Neuronal stem cell (in vitro differentiated cells): ENCODE measurements at regions not wholly inside any gene's neighbourhood (a gene's known extent, or its start where the extent isn't known, plus 50 kb on each side); places are given as distances from the start of the nearest gene placed in this dataset.
"Not testable (repeated sequence)": the region's sequence is repeated elsewhere in the genome, so short reads cannot be mapped to it uniquely, and the experiment has no call there.

Experiments used
- DNase-seq: peaks from one replicate; pipeline ENCODE4 v3.0.0-alpha.2; 2013; ENCODE audit warnings: low spot score
- H2AFZ ChIP-seq: one replicate; pipeline ENCODE4 v1.6.1; 2013; ENCODE audit warnings: mild to moderate bottlenecking, low read length, inconsistent platforms
- H2AK5ac ChIP-seq: 2 replicates; pipeline ENCODE4 v1.6.1; 2013; ENCODE audit warnings: low read depth, mild to moderate bottlenecking, inconsistent platforms, low read length, moderate library complexity, mixed read lengths
- H2BK120ac ChIP-seq: 2 replicates; pipeline ENCODE4 v1.6.1; 2013; ENCODE audit warnings: low read depth, mild to moderate bottlenecking, inconsistent platforms, low read length, moderate library complexity, mixed read lengths
- H2BK12ac ChIP-seq: one replicate; pipeline ENCODE4 v1.6.1; 2013; ENCODE audit warnings: low read length, inconsistent platforms
- H2BK15ac ChIP-seq: 2 replicates; pipeline ENCODE4 v1.6.1; 2013; ENCODE audit warnings: mild to moderate bottlenecking, low read length, inconsistent platforms, mixed read lengths
- H2BK5ac ChIP-seq: one replicate; pipeline ENCODE4 v1.6.1; 2013; ENCODE audit warnings: inconsistent platforms, mild to moderate bottlenecking, low read length, moderate library complexity
- H3K14ac ChIP-seq: one replicate; pipeline ENCODE4 v1.6.1; 2013; ENCODE audit warnings: low read length, inconsistent platforms
- H3K18ac ChIP-seq: 2 replicates; pipeline ENCODE4 v1.6.1; 2013; ENCODE audit warnings: low read length, inconsistent platforms
- H3K23ac ChIP-seq: 2 replicates; pipeline ENCODE4 v1.6.1; 2013; ENCODE audit warnings: low read depth, mild to moderate bottlenecking, mixed read lengths, low read length, inconsistent platforms; ENCODE audit not compliant: poor library complexity
- H3K27ac ChIP-seq: replicated peaks from 3 replicates; pipeline ENCODE4 v1.5.1; 2013; ENCODE audit warnings: low read length, inconsistent platforms
- H3K27me3 ChIP-seq, 3 experiments: 2 replicates each; pipeline ENCODE4 v1.6.1; 2013; ENCODE audit warnings: low read length in 3 of 3, mild to moderate bottlenecking in 2 of 3, inconsistent platforms in 1 of 3, low read depth in 1 of 3, mixed read lengths in 1 of 3, moderate library complexity in 1 of 3; ENCODE audit not compliant: control insufficient read depth in 3 of 3, insufficient read depth in 3 of 3
- H3K36me3 ChIP-seq, 2 donors: replicated peaks in 1 of 2; 2 replicates each; pipeline ENCODE4 v1.6.1; 2013; ENCODE audit warnings: low read length in 2 of 2; ENCODE audit not compliant: control insufficient read depth in 2 of 2, insufficient read depth in 2 of 2
- H3K4ac ChIP-seq: 2 replicates; pipeline ENCODE4 v1.6.1; 2013; ENCODE audit warnings: inconsistent platforms, mild to moderate bottlenecking, low read length, moderate library complexity
- H3K4me1 ChIP-seq, 2 donors: 1 replicate in 1 of 2; 2 replicates in 1 of 2; pipeline ENCODE4 v1.6.1; 2013; ENCODE audit warnings: low read length in 2 of 2, low read depth in 1 of 2; ENCODE audit not compliant: control insufficient read depth in 2 of 2, insufficient read depth in 1 of 2
- H3K4me2 ChIP-seq: one replicate; pipeline ENCODE4 v1.6.1; 2013; ENCODE audit warnings: mild to moderate bottlenecking, low read length, inconsistent platforms; ENCODE audit not compliant: insufficient read depth, poor library complexity, severe bottlenecking
- H3K4me3 ChIP-seq, 2 donors: 2 replicates each; pipeline ENCODE4 v1.5.1; 2013; ENCODE audit warnings: low read length in 2 of 2, mild to moderate bottlenecking in 2 of 2, inconsistent platforms in 1 of 2, moderate library complexity in 1 of 2
- H3K79me1 ChIP-seq: one replicate; pipeline ENCODE4 v1.6.1; 2013; ENCODE audit warnings: low read depth, mild to moderate bottlenecking, inconsistent platforms, low read length, moderate library complexity
- H3K9ac ChIP-seq: one replicate; pipeline ENCODE4 v1.6.1; 2013; ENCODE audit warnings: mild to moderate bottlenecking, low read depth, low read length, inconsistent platforms; ENCODE audit not compliant: poor library complexity
- H3K9me3 ChIP-seq, 2 donors: replicated peaks in 1 of 2; 2 replicates each; pipeline versions ENCODE3 to v1.6.1; 2013; ENCODE audit warnings: low read length in 2 of 2, mild to moderate bottlenecking in 2 of 2, inconsistent platforms in 1 of 2, low read depth in 1 of 2, mixed read lengths in 1 of 2, moderate library complexity in 1 of 2; ENCODE audit not compliant: control insufficient read depth in 2 of 2, insufficient read depth in 1 of 2
- H4K8ac ChIP-seq: one replicate; pipeline ENCODE4 v1.6.1; 2013; ENCODE audit warnings: low read depth, mild to moderate bottlenecking, inconsistent platforms, low read length, moderate library complexity
- H4K91ac ChIP-seq: one replicate; pipeline ENCODE4 v1.6.1; 2013; ENCODE audit warnings: low read length, low read depth, mild to moderate bottlenecking, inconsistent platforms; ENCODE audit not compliant: poor library complexity
- WGBS, 2 donors: extraction: QIAGEN DNeasy Blood & Tissue Kit; methylation state at CpG; one replicate each; pipeline ENCODE4 v1.1.7; 2013; ENCODE audit warnings: missing lambda C conversion rate in 2 of 2, mixed read lengths in 1 of 2; ENCODE audit not compliant: insufficient read length in 2 of 2, insufficient replicate concordance in 1 of 2; ENCODE audit errors: extremely low coverage in 2 of 2; 5-methylcytosine and 5-hydroxymethylcytosine counted together

- Histone ChIP-seq H3K4ac (no peak overlapping the region), H2BK5ac (no peak overlapping the region), H3K14ac (no peak overlapping the region), H4K91ac (no peak overlapping the region), H4K8ac (no peak overlapping the region), H3K4me3 (no peak overlapping the region), H3K27me3 (no peaks in the 10 kb centered on the region), H3K23ac (no peak overlapping the region), H2AFZ (peak overlapping the region; percentile 68), H2BK120ac (peak overlapping the region; percentile 14), H3K9ac (no peak overlapping the region), H3K4me1 (peaks cover 2 to 33% of the 10 kb centered on the region in 2 donors), H2BK12ac (peak overlapping the region; percentile 47), H2BK15ac (peak overlapping the region; percentile 40), H3K4me2 (peak overlapping the region; percentile 30), H2AK5ac (peak overlapping the region; percentile 91), H3K79me1 (no peaks in the 10 kb centered on the region), H3K18ac (peak overlapping the region; percentile 44), H3K36me3 (no peaks in the 10 kb centered on the region), H3K27ac (no peak overlapping the region), H3K9me3 (no peaks in the 10 kb centered on the region)
- no peak for DNase-seq
- no CpG with 5 or more reads among the region's 19 CpGs for WGBS, 2 donors
Observed at GRCh38 chr17:72569148-72569946, 448.5 kb downstream of the SOX9 start.

GRCh38 chr17:72571813-72572396 is 451.1 kb downstream of the SOX9 start:
- Histone ChIP-seq H3K9ac (no peak overlapping the region), H2BK12ac (no peak overlapping the region), H3K79me1 (peaks cover 3% of the 10 kb centered on the region), H3K9me3 (no peaks in the 10 kb centered on the region), H3K36me3 (no peaks in the 10 kb centered on the region), H2BK5ac (no peak overlapping the region), H3K4ac (no peak overlapping the region), H3K4me3 (no peak overlapping the region), H2BK120ac (peak overlapping the region; percentile 21), H3K23ac (no peak overlapping the region), H2AK5ac (peak overlapping the region; percentile 96), H3K18ac (peak overlapping the region; percentile 88), H4K91ac (no peak overlapping the region), H3K27me3 (no peaks in the 10 kb centered on the region), H2AFZ (no peak overlapping the region), H3K4me1 (peaks cover 13 to 52% of the 10 kb centered on the region in 2 donors), H3K27ac (no peak overlapping the region), H3K14ac (no peak overlapping the region), H4K8ac (no peak overlapping the region), H2BK15ac (peak overlapping the region; percentile 63), H3K4me2 (no peak overlapping the region)
- no peak for DNase-seq
- no CpG with 5 or more reads among the region's 9 CpGs for WGBS, 2 donors

- no peak overlapping the region for H3K27ac ChIP-seq
- no peak overlapping the region for H2BK120ac ChIP-seq
- H2BK15ac ChIP-seq: no peak overlapping the region
- H3K4me3 ChIP-seq: no peak overlapping the region
- H2AFZ ChIP-seq: no peak overlapping the region
- H4K91ac ChIP-seq: peak overlapping the region; percentile 11
- no peaks in the 10 kb centered on the region for H3K9me3 ChIP-seq
- no peak overlapping the region for H2BK12ac ChIP-seq
- peaks cover 3% of the 10 kb centered on the region for H3K79me1 ChIP-seq
- H3K4ac ChIP-seq: no peak overlapping the region
- H3K9ac ChIP-seq: no peak overlapping the region
- no peak overlapping the region for H3K4me2 ChIP-seq
- H4K8ac ChIP-seq: no peak overlapping the region
- no peak overlapping the region for H2BK5ac ChIP-seq
- peak overlapping the region; percentile 30 for H2AK5ac ChIP-seq
- no CpG with 5 or more reads among the region's 12 CpGs for WGBS, 2 donors
- peaks cover 13 to 46% of the 10 kb centered on the region in 2 donors for H3K4me1 ChIP-seq
- no peaks in the 10 kb centered on the region for H3K36me3 ChIP-seq
- peak overlapping the region; percentile 73 for H3K18ac ChIP-seq
- H3K23ac ChIP-seq: no peak overlapping the region
- H3K14ac ChIP-seq: no peak overlapping the region
- no peak for DNase-seq
- H3K27me3 ChIP-seq: no peaks in the 10 kb centered on the region
Observed at GRCh38 chr17:72572604-72573491, 452.0 kb downstream of the SOX9 start.

- H3K9me3 ChIP-seq, H2BK15ac ChIP-seq, H3K79me1 ChIP-seq, H3K23ac ChIP-seq, H3K4ac ChIP-seq, H2AK5ac ChIP-seq, DNase-seq, H3K36me3 ChIP-seq, H2AFZ ChIP-seq, H3K27ac ChIP-seq, H4K8ac ChIP-seq, H3K18ac ChIP-seq, H2BK12ac ChIP-seq, H2BK5ac ChIP-seq, H3K4me2 ChIP-seq, H3K9ac ChIP-seq, H2BK120ac ChIP-seq, H3K27me3 ChIP-seq, H3K4me3 ChIP-seq, H3K14ac ChIP-seq, H4K91ac ChIP-seq: not testable (repeated sequence)
- no CpG with 5 or more reads among the region's 5 CpGs for WGBS, 2 donors
- peaks cover 13 to 45% of the 10 kb centered on the region in 2 donors for H3K4me1 ChIP-seq
Observed at GRCh38 chr17:72573492-72573801, 452.6 kb downstream of the SOX9 start.
